ENCODE measurements at regions not wholly inside any gene's neighbourhood (a gene's known extent, or its start where the extent isn't known, plus 50 kb on each side); places are given as distances from the start of the nearest gene placed in this dataset.
"Not testable (repeated sequence)": the region's sequence is repeated elsewhere in the genome, so short reads cannot be mapped to it uniquely, and the experiment has no call there.

DNA sequence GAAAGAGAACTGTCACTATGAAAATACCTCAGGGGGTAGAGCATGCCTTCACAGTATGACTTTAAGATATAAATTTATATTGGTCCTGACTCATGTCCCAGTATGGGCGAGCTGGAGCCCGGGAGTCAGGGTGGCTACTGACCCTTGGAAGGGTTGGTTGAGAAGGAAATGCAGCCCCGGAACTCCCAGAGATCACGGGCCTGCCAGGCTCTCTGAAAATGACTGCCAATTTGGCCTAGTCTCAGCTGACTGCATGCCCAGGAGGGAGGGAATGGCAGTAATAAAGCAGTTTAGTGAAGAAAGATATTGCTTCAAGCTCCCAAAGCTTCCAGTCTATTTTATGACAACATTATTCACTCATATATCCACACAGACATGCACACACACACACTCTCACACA lies 299.0 kb downstream of the NR2F2 start:
- in situ Hi-C loops (cut with MboI; ENCODE audit: low sequenced_read_pairs, unreplicated experiment), result no loop called here
- TF ChIP-seq, protein P1, sequence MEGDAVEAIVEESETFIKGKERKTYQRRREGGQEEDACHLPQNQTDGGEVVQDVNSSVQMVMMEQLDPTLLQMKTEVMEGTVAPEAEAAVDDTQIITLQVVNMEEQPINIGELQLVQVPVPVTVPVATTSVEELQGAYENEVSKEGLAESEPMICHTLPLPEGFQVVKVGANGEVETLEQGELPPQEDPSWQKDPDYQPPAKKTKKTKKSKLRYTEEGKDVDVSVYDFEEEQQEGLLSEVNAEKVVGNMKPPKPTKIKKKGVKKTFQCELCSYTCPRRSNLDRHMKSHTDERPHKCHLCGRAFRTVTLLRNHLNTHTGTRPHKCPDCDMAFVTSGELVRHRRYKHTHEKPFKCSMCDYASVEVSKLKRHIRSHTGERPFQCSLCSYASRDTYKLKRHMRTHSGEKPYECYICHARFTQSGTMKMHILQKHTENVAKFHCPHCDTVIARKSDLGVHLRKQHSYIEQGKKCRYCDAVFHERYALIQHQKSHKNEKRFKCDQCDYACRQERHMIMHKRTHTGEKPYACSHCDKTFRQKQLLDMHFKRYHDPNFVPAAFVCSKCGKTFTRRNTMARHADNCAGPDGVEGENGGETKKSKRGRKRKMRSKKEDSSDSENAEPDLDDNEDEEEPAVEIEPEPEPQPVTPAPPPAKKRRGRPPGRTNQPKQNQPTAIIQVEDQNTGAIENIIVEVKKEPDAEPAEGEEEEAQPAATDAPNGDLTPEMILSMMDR (IDR thresholded peaks at IDR 0.05; ENCODE audit: borderline replicate concordance, control extremely low read depth, extremely low read depth, insufficient read depth, missing control alignments), result no peak
- no peak for DNase-seq (ENCODE audit: low spot score)

DNA sequence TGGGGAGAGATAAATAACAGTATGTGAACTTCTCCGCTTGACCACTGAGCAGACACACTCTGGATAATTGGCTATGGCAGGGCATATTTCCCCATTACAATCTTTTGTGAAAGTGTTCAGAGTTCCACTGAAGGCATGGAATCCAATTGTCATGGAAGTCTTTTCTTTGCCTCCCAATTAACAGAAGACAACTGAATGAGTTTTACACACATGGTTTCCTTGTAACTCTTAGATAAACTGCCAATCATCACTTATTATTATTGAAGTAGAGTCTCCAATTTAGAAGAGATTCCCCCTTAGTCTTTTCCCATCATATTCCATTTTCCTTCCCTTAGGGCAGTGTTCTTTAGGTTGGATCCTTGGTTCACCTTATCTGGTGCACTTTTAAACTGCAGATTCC lies 308.3 kb downstream of the NR2F2 start:
- no peak for DNase-seq (ENCODE audit: low spot score)
- in situ Hi-C loops (cut with MboI; ENCODE audit: low sequenced_read_pairs, unreplicated experiment), result no loop called here
- TF ChIP-seq, protein P1 (IDR thresholded peaks at IDR 0.05; ENCODE audit: borderline replicate concordance, control extremely low read depth, extremely low read depth, insufficient read depth, missing control alignments), result no peak

DNA sequence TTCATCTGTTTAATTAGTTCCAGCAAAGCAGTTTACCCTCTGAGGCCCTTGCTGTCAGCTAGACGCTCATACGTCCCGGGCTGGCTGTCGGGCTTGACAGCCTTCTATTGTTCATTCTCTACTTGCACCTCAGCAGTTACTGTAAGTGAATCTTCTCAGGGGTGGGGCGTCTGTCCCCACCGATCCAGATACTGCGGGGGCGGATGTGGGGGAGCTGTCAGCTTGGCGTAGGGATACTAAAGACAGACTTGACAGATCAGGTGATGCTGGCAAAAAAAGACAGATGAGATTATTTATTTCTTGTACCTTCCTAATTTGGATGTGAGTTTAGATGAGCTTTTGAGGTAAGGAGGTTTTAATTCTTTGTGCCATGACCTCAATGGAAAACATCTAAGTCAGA lies 315.3 kb downstream of the NR2F2 start:
- DNase-seq (ENCODE audit: low spot score), result no peak
- TF ChIP-seq, protein P1 (IDR thresholded peaks at IDR 0.05; ENCODE audit: borderline replicate concordance, control extremely low read depth, extremely low read depth, insufficient read depth, missing control alignments), result no peak
- in situ Hi-C loops (cut with MboI; ENCODE audit: low sequenced_read_pairs, unreplicated experiment), result no loop called here

DNA sequence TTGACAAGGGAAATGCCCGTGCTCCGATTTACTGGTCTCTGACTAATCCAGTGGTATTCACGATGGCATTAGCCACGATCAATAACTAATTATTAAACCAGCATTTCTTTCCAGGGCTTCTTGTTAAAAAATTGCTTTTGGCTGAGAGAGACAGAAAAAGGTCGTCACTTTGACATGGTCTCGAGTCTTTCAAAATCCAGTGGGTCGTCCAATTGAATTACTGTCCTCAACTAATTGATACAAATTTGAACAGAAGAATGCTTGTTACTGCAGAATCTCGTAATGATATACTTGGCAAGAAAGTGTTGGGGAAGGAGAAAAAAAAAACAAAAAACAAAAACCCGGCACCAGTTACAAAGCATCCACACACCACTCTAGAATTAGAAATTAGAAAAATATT lies 318.4 kb downstream of the NR2F2 start:
- no peak for DNase-seq (ENCODE audit: low spot score)
- TF ChIP-seq, protein P1 (IDR thresholded peaks at IDR 0.05; ENCODE audit: borderline replicate concordance, control extremely low read depth, extremely low read depth, insufficient read depth, missing control alignments), result no peak
- in situ Hi-C loops (cut with MboI; ENCODE audit: low sequenced_read_pairs, unreplicated experiment), result no loop called here

DNA sequence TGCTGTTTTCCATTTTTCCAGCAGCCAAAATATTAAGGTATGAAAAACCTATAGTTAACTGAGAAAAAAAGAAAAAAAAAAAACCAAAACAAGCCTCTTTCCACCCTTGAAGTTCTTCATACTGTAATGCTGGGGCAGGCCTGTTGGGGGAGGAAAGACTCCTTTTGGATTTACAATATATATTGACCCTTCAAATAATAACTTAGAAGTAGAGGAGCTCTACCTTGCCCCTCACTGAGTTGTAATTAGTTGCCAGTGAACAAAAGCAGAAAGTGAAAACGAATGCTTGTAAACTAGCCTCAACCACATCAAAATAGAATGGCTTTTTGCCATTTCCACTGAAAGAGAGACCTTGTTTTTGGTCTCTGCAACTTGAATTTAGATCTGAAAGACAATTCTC lies 326.6 kb downstream of the NR2F2 start:
- no peak for DNase-seq (ENCODE audit: low spot score)
- TF ChIP-seq, protein P1 (IDR thresholded peaks at IDR 0.05; ENCODE audit: borderline replicate concordance, control extremely low read depth, extremely low read depth, insufficient read depth, missing control alignments), result no peak
- in situ Hi-C loops (cut with MboI; ENCODE audit: low sequenced_read_pairs, unreplicated experiment), result no loop called here

DNA sequence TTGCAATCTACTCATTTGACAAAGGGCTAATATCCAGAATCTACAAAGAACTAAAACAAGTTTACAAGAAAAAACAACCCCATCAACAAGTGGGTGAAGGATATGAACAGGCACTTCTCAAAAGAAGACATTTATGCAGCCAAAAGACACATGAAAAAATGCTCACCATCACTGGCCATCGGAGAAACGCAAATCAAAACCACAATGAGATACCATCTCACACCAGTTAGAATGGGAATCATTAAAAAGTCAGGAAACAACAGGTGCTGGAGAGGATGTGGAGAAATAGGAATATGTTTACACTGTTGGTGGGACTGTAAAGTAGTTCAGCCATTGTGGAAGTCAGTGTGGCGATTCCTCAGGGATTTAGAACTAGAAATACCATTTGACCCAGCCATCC lies 336.5 kb downstream of the NR2F2 start:
- in situ Hi-C loops (cut with MboI; ENCODE audit: low sequenced_read_pairs, unreplicated experiment); DNase-seq (ENCODE audit: low spot score): not testable (repeated sequence)

DNA sequence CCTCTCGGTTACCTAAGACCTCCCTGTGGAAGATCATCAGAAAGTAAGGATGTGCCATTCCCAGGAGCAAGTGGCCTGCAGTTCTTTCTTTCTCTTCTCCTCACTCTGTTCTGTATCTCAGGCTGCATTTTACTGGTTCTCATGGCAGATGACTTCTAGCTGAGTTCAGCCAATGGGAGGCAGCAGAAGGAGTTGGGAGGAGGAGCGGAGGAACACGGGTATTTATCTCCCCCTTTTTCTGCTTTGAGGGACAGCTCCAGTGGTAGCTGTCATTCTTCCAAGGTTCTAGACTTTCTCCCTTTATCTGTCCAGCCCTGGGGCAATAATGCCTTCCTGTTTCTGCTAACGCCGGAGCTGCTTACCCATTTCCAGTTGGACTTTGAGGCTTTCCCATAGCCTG lies 339.9 kb downstream of the NR2F2 start:
- no peak for DNase-seq (ENCODE audit: low spot score)

More for the DNA sequence above, 339.9 kb downstream of the NR2F2 start:
- in situ Hi-C loops (cut with MboI; ENCODE audit: low sequenced_read_pairs, unreplicated experiment), result no loop called here
- TF ChIP-seq, protein P1 (IDR thresholded peaks at IDR 0.05; ENCODE audit: borderline replicate concordance, control extremely low read depth, extremely low read depth, insufficient read depth, missing control alignments), result no peak

All from GM13976 (cell line).